ENCODE measurements at regions not wholly inside any gene's neighbourhood (a gene's known extent, or its start where the extent isn't known, plus 50 kb on each side); places are given as distances from the start of the nearest gene placed in this dataset.
A peak's percentile ranks its signal among the peaks of the same experiment; 100 is the strongest.
"Not testable (repeated sequence)": the region's sequence is repeated elsewhere in the genome, so short reads cannot be mapped to it uniquely, and the experiment has no call there.

- H3K4me3 ChIP-seq (ENCODE audit: insufficient read depth, low read depth, low read length) = peak overlapping the region; percentile 30
- WGBS, 2 experiments = 0 to 3% methylated on average over 5 to 14 of the region's 21 CpGs
- H3K9me3 ChIP-seq (ENCODE audit: control insufficient read depth, low read length); H3K4me1 ChIP-seq (ENCODE audit: control insufficient read depth, insufficient read depth, low read length); H3K27ac ChIP-seq (ENCODE audit: insufficient read depth, low read depth, low read length, poor library complexity, severe bottlenecking); H3K27me3 ChIP-seq (ENCODE audit: control insufficient read depth, insufficient read depth, low read length, poor library complexity, severe bottlenecking); H3K36me3 ChIP-seq (ENCODE audit: control insufficient read depth, insufficient read depth, low read length): not testable (repeated sequence)
Measured at GRCh38 chr1:121097867-121098215, 86.3 kb downstream of the FAM72B start.

- not testable (repeated sequence) for H3K27ac ChIP-seq (ENCODE audit: insufficient read depth, low read depth, low read length, poor library complexity, severe bottlenecking); H3K4me1 ChIP-seq (ENCODE audit: control insufficient read depth, insufficient read depth, low read length); H3K9me3 ChIP-seq (ENCODE audit: control insufficient read depth, low read length); H3K27me3 ChIP-seq (ENCODE audit: control insufficient read depth, insufficient read depth, low read length, poor library complexity, severe bottlenecking); H3K36me3 ChIP-seq (ENCODE audit: control insufficient read depth, insufficient read depth, low read length); H3K4me3 ChIP-seq (ENCODE audit: insufficient read depth, low read depth, low read length)
- no CpG with 5 or more reads among the region's 1 CpG for WGBS, 2 experiments
Measured at GRCh38 chr1:121109025-121109424, 75.1 kb downstream of the FAM72B start.

- not testable (repeated sequence) for H3K4me3 ChIP-seq (ENCODE audit: insufficient read depth, low read depth, low read length); H3K9me3 ChIP-seq (ENCODE audit: control insufficient read depth, low read length)
- WGBS, 2 experiments = 94 to 97% methylated on average over 16 to 22 of the region's 44 CpGs
Measured at GRCh38 chr1:121116522-121117297, 67.4 kb downstream of the FAM72B start.

GRCh38 chr1:121117298-121117611 is 66.9 kb downstream of the FAM72B start:
- H3K4me1 ChIP-seq (ENCODE audit: control insufficient read depth, insufficient read depth, low read length); H3K27ac ChIP-seq (ENCODE audit: insufficient read depth, low read depth, low read length, poor library complexity, severe bottlenecking); H3K4me3 ChIP-seq (ENCODE audit: insufficient read depth, low read depth, low read length); H3K9me3 ChIP-seq (ENCODE audit: control insufficient read depth, low read length); H3K27me3 ChIP-seq (ENCODE audit: control insufficient read depth, insufficient read depth, low read length, poor library complexity, severe bottlenecking); H3K36me3 ChIP-seq (ENCODE audit: control insufficient read depth, insufficient read depth, low read length): not testable (repeated sequence)
- 80 to 92% methylated on average over 1 to 2 of the region's 10 CpGs for WGBS, 2 experiments

More at GRCh38 chr1:121116522-121117297, 67.4 kb downstream of the FAM72B start:
- H3K27ac ChIP-seq (ENCODE audit: insufficient read depth, low read depth, low read length, poor library complexity, severe bottlenecking); H3K27me3 ChIP-seq (ENCODE audit: control insufficient read depth, insufficient read depth, low read length, poor library complexity, severe bottlenecking); H3K36me3 ChIP-seq (ENCODE audit: control insufficient read depth, insufficient read depth, low read length); H3K4me1 ChIP-seq (ENCODE audit: control insufficient read depth, insufficient read depth, low read length): not testable (repeated sequence)

DNA sequence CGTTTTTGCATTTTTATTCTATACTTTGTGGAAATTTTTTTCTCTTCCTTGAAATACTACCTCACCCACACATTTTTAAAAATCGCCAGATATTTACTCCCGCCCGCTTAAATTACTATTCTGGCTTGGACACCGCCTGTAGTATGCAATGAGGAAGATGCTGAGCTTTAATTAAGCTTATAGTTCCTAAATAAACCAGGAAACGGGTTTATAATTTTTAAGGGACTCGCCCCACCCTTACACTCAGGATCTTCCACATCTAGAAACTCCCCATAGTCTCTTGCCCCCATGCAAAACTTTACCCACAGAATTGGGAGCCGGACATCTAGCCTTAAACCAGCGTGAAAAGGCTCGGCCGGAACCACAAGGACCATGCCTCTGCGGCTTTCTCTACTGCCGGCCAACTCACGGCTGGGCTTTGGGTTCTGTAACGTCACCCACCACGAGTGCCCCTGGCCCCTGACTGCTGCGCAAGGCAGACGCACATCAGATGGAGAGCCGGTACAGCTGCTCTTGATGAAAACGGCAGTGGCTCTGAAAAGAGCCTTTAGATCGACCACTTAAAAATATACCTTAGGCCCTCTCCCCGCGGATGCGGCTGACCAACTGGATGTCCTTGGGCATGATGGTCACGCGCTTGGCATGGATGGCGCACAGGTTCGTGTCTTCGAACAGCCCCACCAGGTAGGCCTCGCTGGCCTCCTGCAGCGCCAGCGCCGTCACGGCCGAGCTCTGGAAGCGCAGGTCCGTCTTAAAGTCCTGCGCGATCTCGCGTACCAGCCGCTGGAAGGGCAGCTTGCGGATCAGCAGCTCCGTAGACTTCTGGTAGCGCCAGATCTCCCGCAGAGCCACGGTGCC is 66.3 kb downstream of the FAM72B start:
- H3K9me3 ChIP-seq (ENCODE audit: control insufficient read depth, low read length); H3K27me3 ChIP-seq (ENCODE audit: control insufficient read depth, insufficient read depth, low read length, poor library complexity, severe bottlenecking); H3K4me3 ChIP-seq (ENCODE audit: insufficient read depth, low read depth, low read length); H3K27ac ChIP-seq (ENCODE audit: insufficient read depth, low read depth, low read length, poor library complexity, severe bottlenecking); H3K4me1 ChIP-seq (ENCODE audit: control insufficient read depth, insufficient read depth, low read length); H3K36me3 ChIP-seq (ENCODE audit: control insufficient read depth, insufficient read depth, low read length): not testable (repeated sequence)
- 86 to 87% methylated on average over 39 to 40 of the region's 47 CpGs for WGBS, 2 experiments

Measured in ectodermal cell (in vitro differentiated cells).